ENCODE measurements at regions not wholly inside any gene's neighbourhood (a gene's known extent, or its start where the extent isn't known, plus 50 kb on each side); places are given as distances from the start of the nearest gene placed in this dataset.
"Not testable (repeated sequence)": the region's sequence is repeated elsewhere in the genome, so short reads cannot be mapped to it uniquely, and the experiment has no call there.

DNA sequence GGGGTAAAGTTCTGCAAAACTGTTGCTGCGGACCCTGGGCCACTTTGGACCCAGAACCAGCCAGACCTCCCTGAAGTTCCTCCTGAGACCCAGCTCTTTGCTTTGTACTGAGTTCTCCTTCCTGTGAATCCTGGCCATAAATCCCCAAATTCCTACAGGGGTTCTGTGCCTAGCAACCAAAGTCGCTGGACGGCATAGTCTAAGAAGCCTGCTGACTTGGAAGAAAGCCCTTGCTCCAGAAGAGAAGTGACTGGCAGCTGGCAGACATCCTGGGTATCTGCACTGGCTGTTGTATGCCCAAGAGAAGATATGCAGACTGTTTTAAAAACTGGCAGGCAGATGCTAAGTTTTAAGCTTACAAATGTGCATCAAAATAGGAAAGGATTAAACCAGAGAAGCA lies 99.9 kb upstream of the SLC24A4 start:
- Histone ChIP-seq H3K4me1 (ENCODE audit: control insufficient read depth in 1 of 2, insufficient read depth in 2 of 2, low read length in 2 of 2) (no peaks in the 10 kb centered on the region), H3K36me3 (ENCODE audit: control insufficient read depth in 1 of 2, insufficient read depth in 2 of 2, low read length in 2 of 2) (no peaks in the 10 kb centered on the region), H3K27ac (ENCODE audit: low read length) (no peak overlapping the region), H3K4me3 (ENCODE audit: low read depth in 1 of 2, low read length in 2 of 2) (no peak overlapping the region), H3K27me3 (ENCODE audit: low read depth, low read length) (no peaks in the 10 kb centered on the region), H3K9me3 (ENCODE audit: control insufficient read depth in 1 of 2, low read length in 2 of 2) (no peaks in the 10 kb centered on the region)

DNA sequence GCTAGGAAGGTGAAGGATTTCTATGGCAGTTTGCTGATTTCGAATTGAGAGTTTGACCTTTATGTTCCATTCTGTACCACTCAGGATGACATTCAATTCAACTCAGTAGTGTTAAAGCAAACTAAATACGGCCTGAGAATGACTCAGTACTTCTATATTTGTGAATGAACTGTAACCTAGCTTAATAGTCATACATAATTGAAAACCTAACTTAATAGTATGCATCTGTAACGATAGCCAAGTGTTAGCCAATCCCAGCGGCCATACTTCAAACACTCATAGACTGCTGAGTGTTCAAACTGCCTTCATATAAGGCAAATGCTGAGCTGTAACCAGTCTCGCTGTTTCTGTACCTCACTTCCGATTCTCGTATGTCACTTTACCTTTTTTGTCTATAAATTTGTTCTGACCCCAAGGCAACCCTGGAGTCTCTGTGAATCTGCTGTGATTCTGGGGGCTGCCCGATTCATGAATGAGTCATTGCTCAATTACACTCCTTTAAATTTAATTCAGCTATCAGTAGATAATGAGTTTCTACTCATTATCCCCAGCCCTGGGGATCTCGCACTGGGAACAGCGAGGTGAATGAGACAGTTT lies 98.5 kb upstream of the SLC24A4 start:
- no peaks in the 10 kb centered on the region for H3K27me3 ChIP-seq (ENCODE audit: low read depth, low read length)
- H3K4me3 ChIP-seq (ENCODE audit: low read depth in 1 of 2, low read length in 2 of 2): no peak overlapping the region
- H3K36me3 ChIP-seq (ENCODE audit: control insufficient read depth in 1 of 2, insufficient read depth in 2 of 2, low read length in 2 of 2): no peaks in the 10 kb centered on the region
- H3K4me1 ChIP-seq (ENCODE audit: control insufficient read depth in 1 of 2, insufficient read depth in 2 of 2, low read length in 2 of 2): no peaks in the 10 kb centered on the region
- H3K9me3 ChIP-seq (ENCODE audit: control insufficient read depth in 1 of 2, low read length in 2 of 2): no peaks in the 10 kb centered on the region
- H3K27ac ChIP-seq (ENCODE audit: low read length): no peak overlapping the region

DNA sequence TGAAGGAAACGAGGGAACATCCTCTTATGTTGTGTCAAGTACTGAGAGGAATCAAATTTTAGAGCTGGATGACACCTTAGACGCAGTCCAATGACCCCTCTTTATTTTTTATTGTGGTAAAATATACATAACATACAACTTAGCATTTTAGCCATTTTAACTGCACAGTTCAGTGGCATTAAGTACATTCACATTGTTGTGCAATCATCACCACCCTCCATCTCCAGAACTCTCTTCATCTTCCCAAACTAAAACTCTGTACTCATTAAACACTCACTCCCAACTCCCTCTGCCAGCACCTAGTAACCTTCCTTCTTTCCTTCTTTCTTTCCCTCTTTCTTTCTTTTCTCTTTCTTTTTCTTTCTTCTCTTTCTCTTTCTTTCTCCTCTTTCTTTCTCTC lies 97.2 kb upstream of the SLC24A4 start:
- Histone ChIP-seq H3K4me3 (ENCODE audit: low read depth in 1 of 2, low read length in 2 of 2) (no peak overlapping the region), H3K36me3 (ENCODE audit: control insufficient read depth in 1 of 2, insufficient read depth in 2 of 2, low read length in 2 of 2) (no peaks in the 10 kb centered on the region), H3K4me1 (ENCODE audit: control insufficient read depth in 1 of 2, insufficient read depth in 2 of 2, low read length in 2 of 2) (no peaks in the 10 kb centered on the region), H3K27ac (ENCODE audit: low read length) (no peak overlapping the region), H3K27me3 (ENCODE audit: low read depth, low read length) (no peaks in the 10 kb centered on the region), H3K9me3 (ENCODE audit: control insufficient read depth in 1 of 2, low read length in 2 of 2) (no peaks in the 10 kb centered on the region)

DNA sequence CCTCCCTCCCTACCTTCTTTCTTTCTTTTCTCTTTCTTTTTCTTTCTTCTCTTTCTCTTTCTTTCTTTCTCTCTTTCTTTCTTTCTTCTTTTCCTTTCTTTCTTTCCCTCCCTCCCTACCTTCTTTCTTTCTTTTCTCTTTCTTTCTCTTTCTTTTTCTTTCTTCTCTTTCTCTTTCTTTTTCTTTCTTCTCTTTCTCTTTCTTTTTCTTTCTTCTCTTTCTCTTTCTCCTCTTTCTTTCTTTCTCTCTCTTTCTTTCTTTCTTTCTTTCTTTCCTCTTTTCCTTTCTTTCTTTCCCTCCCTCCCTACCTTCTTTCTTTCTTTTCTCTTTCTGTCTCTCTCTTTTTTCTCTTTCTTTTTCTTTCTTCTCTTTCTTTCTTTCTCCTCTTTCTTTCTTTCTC lies 96.8 kb upstream of the SLC24A4 start:
- H3K27ac ChIP-seq (ENCODE audit: low read length); H3K4me3 ChIP-seq (ENCODE audit: low read depth in 1 of 2, low read length in 2 of 2); H3K4me1 ChIP-seq (ENCODE audit: control insufficient read depth in 1 of 2, insufficient read depth in 2 of 2, low read length in 2 of 2); H3K9me3 ChIP-seq (ENCODE audit: control insufficient read depth in 1 of 2, low read length in 2 of 2); H3K36me3 ChIP-seq (ENCODE audit: control insufficient read depth in 1 of 2, insufficient read depth in 2 of 2, low read length in 2 of 2); H3K27me3 ChIP-seq (ENCODE audit: low read depth, low read length): not testable (repeated sequence)

DNA sequence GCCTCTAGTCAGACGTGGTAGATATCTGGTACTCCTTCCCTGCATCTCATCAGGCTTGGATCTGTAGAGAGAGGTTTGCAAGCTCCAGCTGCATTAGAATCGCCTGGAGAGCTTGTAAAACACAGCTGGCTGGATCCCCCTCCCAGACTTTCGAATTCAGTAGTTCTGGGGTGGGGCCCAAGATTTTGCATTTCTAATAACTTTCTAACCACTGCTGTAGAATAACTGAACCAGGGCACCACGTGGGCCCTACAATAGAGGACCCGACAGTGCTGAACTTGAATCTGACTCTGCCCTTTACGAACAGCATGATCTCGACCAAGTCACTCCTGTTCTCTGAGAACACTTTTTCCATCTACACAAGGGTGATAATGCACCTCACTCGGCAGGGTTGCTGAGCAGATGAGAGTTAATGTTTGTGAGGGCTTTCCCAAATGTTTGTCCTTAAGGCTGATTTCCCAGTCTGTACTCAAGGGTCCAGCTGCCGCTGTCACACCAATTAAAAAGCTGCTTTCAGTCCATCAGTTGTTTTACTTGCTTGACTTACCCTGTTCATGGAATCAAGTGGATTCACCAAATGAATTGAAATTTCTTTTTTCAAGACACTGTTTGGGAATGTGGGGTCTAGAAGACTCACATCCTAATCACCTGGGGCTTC lies 86.6 kb upstream of the SLC24A4 start:
- no peak overlapping the region for H3K4me3 ChIP-seq (ENCODE audit: low read depth in 1 of 2, low read length in 2 of 2)
- H3K4me1 ChIP-seq (ENCODE audit: control insufficient read depth in 1 of 2, insufficient read depth in 2 of 2, low read length in 2 of 2): peaks cover 0 to 1% of the 10 kb centered on the region in 2 donors
- H3K27me3 ChIP-seq (ENCODE audit: low read depth, low read length): no peaks in the 10 kb centered on the region
- no peak overlapping the region for H3K27ac ChIP-seq (ENCODE audit: low read length)
- H3K36me3 ChIP-seq (ENCODE audit: control insufficient read depth in 1 of 2, insufficient read depth in 2 of 2, low read length in 2 of 2): no peaks in the 10 kb centered on the region
- peaks cover 0 to 11% of the 10 kb centered on the region in 2 donors for H3K9me3 ChIP-seq (ENCODE audit: control insufficient read depth in 1 of 2, low read length in 2 of 2)

DNA sequence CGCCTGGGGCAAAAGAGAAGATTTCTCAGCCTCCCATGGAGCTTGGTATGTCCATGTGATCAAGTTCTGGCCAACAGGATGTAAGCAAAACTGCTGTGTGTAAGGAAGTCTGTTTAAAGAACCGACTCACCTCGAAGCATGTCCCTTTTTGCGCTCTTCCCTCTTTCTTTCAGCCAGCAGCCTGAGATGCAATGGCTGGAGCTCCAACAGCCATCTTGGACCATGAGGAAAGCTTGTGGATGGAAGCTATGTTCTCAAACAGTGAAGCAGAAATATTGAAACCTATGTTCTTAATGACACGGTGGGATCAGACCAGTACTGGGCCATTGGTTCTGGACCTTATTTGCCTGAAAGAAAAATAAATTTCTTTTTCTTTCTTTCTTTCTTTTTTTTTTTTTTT lies 82.3 kb upstream of the SLC24A4 start:
- peaks cover 0 to 5% of the 10 kb centered on the region in 2 donors for H3K4me1 ChIP-seq (ENCODE audit: control insufficient read depth in 1 of 2, insufficient read depth in 2 of 2, low read length in 2 of 2)
- H3K27ac ChIP-seq (ENCODE audit: low read length): no peak overlapping the region
- no peak overlapping the region for H3K4me3 ChIP-seq (ENCODE audit: low read depth in 1 of 2, low read length in 2 of 2)
- H3K36me3 ChIP-seq (ENCODE audit: control insufficient read depth in 1 of 2, insufficient read depth in 2 of 2, low read length in 2 of 2): no peaks in the 10 kb centered on the region
- no peaks in the 10 kb centered on the region for H3K27me3 ChIP-seq (ENCODE audit: low read depth, low read length)
- peaks cover 9 to 13% of the 10 kb centered on the region in 2 donors for H3K9me3 ChIP-seq (ENCODE audit: control insufficient read depth in 1 of 2, low read length in 2 of 2)

DNA sequence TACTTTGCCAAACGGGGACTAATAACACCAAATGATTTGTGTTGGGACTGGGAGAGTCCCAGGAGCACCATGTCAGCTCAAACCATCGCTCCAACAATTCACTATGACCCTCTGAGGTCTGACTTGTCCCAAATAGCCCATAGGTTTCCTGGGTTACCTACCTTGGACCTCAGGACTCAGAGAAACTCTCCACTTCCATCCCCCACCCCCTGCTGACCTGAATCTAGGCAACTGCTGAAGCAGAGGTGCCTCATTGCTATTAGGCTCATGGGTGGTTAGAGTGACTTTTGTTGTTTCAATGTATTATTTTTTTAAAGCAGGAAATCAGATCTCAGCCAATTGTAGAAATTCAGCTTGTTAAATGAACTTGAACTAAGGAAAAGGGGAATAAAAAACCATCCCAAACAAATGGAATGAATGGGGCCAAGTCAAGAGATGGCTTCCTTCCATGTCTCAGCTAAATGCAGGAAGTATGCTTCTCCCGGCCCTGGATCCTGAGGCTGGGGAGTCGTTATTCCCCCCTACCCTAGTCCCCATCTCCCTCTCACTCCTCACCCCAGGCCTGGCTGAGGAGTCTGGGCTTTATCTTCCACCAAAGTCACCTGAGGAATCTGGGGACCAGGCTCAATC lies 80.9 kb upstream of the SLC24A4 start:
- Histone ChIP-seq H3K27me3 (ENCODE audit: low read depth, low read length) (no peaks in the 10 kb centered on the region), H3K9me3 (ENCODE audit: control insufficient read depth in 1 of 2, low read length in 2 of 2) (peaks cover 9 to 19% of the 10 kb centered on the region in 2 donors), H3K4me1 (ENCODE audit: control insufficient read depth in 1 of 2, insufficient read depth in 2 of 2, low read length in 2 of 2) (peaks cover 0 to 5% of the 10 kb centered on the region in 2 donors), H3K36me3 (ENCODE audit: control insufficient read depth in 1 of 2, insufficient read depth in 2 of 2, low read length in 2 of 2) (no peaks in the 10 kb centered on the region), H3K27ac (ENCODE audit: low read length) (no peak overlapping the region), H3K4me3 (ENCODE audit: low read depth in 1 of 2, low read length in 2 of 2) (no peak overlapping the region)

DNA sequence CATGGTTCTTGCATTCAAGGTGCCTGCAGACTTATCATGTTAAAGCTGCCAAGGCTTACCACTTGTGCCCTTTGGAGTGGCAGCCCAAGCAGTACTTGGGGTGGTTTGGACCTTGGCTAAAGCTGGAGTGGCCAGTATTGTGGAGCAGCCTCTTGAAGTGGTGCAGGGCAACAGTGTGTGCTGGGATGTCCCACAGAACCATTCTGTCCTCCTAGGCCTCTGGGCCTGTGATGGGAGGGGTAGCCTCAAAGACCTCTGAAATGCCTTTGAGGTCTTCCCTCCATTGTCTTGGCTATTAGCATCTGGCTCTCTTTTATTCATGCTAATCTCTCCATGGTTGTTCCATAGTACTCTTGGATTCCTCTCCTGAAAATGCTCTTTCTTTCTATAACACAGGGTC lies 78.2 kb upstream of the SLC24A4 start:
- Histone ChIP-seq H3K9me3 (ENCODE audit: control insufficient read depth in 1 of 2, low read length in 2 of 2) (peaks cover 9 to 19% of the 10 kb centered on the region in 2 donors), H3K36me3 (ENCODE audit: control insufficient read depth in 1 of 2, insufficient read depth in 2 of 2, low read length in 2 of 2) (no peaks in the 10 kb centered on the region)

DNA sequence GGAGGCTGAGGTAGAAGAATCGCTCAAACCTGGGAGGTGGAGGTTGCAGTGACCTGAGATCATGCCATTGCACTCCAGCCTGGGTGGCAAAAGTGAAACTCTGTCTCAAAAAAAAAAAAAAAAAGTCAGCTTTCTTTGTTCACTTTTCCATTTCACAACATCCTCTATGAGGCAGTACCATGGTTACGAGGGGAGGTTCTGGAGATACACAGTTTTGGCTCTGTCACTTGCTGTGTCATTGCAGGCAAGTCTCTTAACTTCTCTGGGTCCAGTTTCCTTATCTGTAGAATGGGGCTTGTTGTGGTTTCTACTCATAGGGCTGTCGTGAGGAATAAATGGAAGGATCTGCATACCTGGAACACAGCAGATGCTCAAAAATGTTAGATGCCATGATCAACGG lies 75.6 kb upstream of the SLC24A4 start:
- Histone ChIP-seq H3K9me3 (ENCODE audit: control insufficient read depth in 1 of 2, low read length in 2 of 2) (peaks cover 9 to 12% of the 10 kb centered on the region in 2 donors), H3K36me3 (ENCODE audit: control insufficient read depth in 1 of 2, insufficient read depth in 2 of 2, low read length in 2 of 2) (no peaks in the 10 kb centered on the region), H3K4me3 (ENCODE audit: low read depth in 1 of 2, low read length in 2 of 2) (no peak overlapping the region), H3K4me1 (ENCODE audit: control insufficient read depth in 1 of 2, insufficient read depth in 2 of 2, low read length in 2 of 2) (no peaks in the 10 kb centered on the region), H3K27ac (ENCODE audit: low read length) (no peak overlapping the region), H3K27me3 (ENCODE audit: low read depth, low read length) (no peaks in the 10 kb centered on the region)

More for the DNA sequence above, 78.2 kb upstream of the SLC24A4 start:
- Histone ChIP-seq H3K4me1 (ENCODE audit: control insufficient read depth in 1 of 2, insufficient read depth in 2 of 2, low read length in 2 of 2) (peaks cover 0 to 5% of the 10 kb centered on the region in 2 donors), H3K4me3 (ENCODE audit: low read depth in 1 of 2, low read length in 2 of 2) (no peak overlapping the region), H3K27ac (ENCODE audit: low read length) (no peak overlapping the region), H3K27me3 (ENCODE audit: low read depth, low read length) (no peaks in the 10 kb centered on the region)

DNA sequence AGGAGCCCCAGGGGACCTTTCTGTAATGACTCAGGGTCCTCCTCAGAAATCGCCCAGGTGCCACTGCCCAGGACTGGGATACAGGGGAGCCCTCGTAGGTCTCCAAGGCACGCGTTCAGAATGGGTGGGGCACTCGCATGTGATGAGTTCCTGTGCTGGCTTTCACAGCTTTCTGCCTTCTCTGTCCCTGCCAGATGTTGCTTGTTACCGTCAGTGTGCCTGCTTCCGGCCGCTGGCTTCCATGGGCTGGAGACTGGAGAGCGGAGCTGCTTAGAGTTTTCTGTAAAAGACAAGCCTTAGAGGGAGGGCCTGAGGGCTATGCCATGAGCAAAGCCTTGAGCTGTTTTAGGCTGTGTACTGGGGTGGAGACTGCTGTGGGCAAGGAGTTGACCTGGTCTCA lies 75.0 kb upstream of the SLC24A4 start:
- H3K27ac ChIP-seq (ENCODE audit: low read length): no peak overlapping the region
- H3K4me3 ChIP-seq (ENCODE audit: low read depth in 1 of 2, low read length in 2 of 2): no peak overlapping the region
- no peaks in the 10 kb centered on the region for H3K4me1 ChIP-seq (ENCODE audit: control insufficient read depth in 1 of 2, insufficient read depth in 2 of 2, low read length in 2 of 2)
- peaks cover 9 to 12% of the 10 kb centered on the region in 2 donors for H3K9me3 ChIP-seq (ENCODE audit: control insufficient read depth in 1 of 2, low read length in 2 of 2)
- no peaks in the 10 kb centered on the region for H3K36me3 ChIP-seq (ENCODE audit: control insufficient read depth in 1 of 2, insufficient read depth in 2 of 2, low read length in 2 of 2)
- H3K27me3 ChIP-seq (ENCODE audit: low read depth, low read length): no peaks in the 10 kb centered on the region

DNA sequence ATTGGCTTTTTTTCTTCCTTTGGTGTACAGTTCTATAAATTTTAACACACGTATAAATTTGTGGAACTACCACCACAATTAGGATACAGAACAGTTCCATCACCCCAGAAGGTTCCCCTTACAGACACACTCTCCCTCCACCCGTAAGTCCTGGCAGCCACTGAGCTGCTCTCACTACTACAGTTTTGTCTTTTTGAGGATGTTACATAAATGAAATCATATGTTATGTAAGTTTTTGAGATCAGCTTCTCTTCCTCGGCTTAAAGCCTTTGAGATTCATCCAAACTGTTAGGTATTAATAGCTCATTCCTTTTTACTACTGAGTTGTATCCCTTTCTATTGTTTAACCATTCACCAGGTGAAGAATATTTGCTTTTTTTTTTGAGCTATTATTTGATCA lies 74.3 kb upstream of the SLC24A4 start:
- Histone ChIP-seq H3K4me1 (ENCODE audit: control insufficient read depth in 1 of 2, insufficient read depth in 2 of 2, low read length in 2 of 2) (no peaks in the 10 kb centered on the region), H3K27me3 (ENCODE audit: low read depth, low read length) (no peaks in the 10 kb centered on the region), H3K9me3 (ENCODE audit: control insufficient read depth in 1 of 2, low read length in 2 of 2) (peaks cover 9% of the 10 kb centered on the region in 2 donors), H3K27ac (ENCODE audit: low read length) (no peak overlapping the region), H3K4me3 (ENCODE audit: low read depth in 1 of 2, low read length in 2 of 2) (no peak overlapping the region), H3K36me3 (ENCODE audit: control insufficient read depth in 1 of 2, insufficient read depth in 2 of 2, low read length in 2 of 2) (no peaks in the 10 kb centered on the region)
